Peyer's patch (tissue), 4 donors: ENCODE measurements at regions not wholly inside any gene's neighbourhood (a gene's known extent, or its start where the extent isn't known, plus 50 kb on each side); places are given as distances from the start of the nearest gene placed in this dataset.

Experiments used
- DNase-seq, 3 donors: peaks; one replicate each; pipeline ENCODE4 v3.0.0-alpha.2; 2017 to 2019
- H3K27ac ChIP-seq, 4 donors: fragments of 200-600 bp; sonication (generic); one replicate each; pipeline ENCODE4 v1.5.1; 2016 to 2019
- H3K27me3 ChIP-seq, 2 donors: fragments of 200-600 bp; sonication (generic); one replicate each; pipeline ENCODE4 v1.5.1; 2019
- H3K36me3 ChIP-seq, 3 donors: fragments of 200-600 bp; sonication (generic); one replicate each; pipeline ENCODE4 v1.5.1; 2016 to 2019
- H3K4me1 ChIP-seq, 4 donors: fragments of 200-600 bp; sonication (generic); one replicate each; pipeline ENCODE4 v1.5.1; 2016 to 2019
- H3K4me3 ChIP-seq, 4 donors: fragments of 200-600 bp; sonication (generic); 1 replicate in 3 of 4; 2 replicates in 1 of 4; pipeline ENCODE4 v1.5.1; 2016 to 2019; ENCODE audit warnings: mild to moderate bottlenecking in 1 of 4
- H3K9me3 ChIP-seq, 4 donors: fragments of 200-600 bp; sonication (generic); one replicate each; pipeline ENCODE4 v1.5.1; 2016 to 2019; ENCODE audit warnings: mild to moderate bottlenecking in 1 of 4
- POLR2A ChIP-seq, 2 donors: fragments of 450-650 bp; IDR thresholded peaks; one replicate each; pipeline ENCODE4 v1.5.1; 2017; ENCODE audit warnings: antibody characterized with exemption in 2 of 2, mild to moderate bottlenecking in 2 of 2, moderate library complexity in 2 of 2
- TF ChIP-seq, protein P1 (sequence below), 6 experiments: fragments of 450-650 bp in 4 of 6; fragments of 200-600 bp in 2 of 6; sonication (generic) in 1 of 6; IDR thresholded peaks; one replicate each; pipeline ENCODE4 v1.5.1; 2017 to 2019; ENCODE audit warnings: antibody characterized with exemption in 6 of 6, mild to moderate bottlenecking in 3 of 6, moderate library complexity in 1 of 6

GRCh38 chrY:15360471-15360870, 836.1 kb downstream of the NLGN4Y start:
- H3K9me3 ChIP-seq = no peaks in the 10 kb centered on the region
- H3K27me3 ChIP-seq = no peaks in the 10 kb centered on the region
- H3K4me3 ChIP-seq = no peak overlapping the region
- no peaks in the 10 kb centered on the region for H3K4me1 ChIP-seq
- DNase-seq = no peak
- H3K27ac ChIP-seq = no peak overlapping the region
- TF ChIP-seq, protein P1, sequence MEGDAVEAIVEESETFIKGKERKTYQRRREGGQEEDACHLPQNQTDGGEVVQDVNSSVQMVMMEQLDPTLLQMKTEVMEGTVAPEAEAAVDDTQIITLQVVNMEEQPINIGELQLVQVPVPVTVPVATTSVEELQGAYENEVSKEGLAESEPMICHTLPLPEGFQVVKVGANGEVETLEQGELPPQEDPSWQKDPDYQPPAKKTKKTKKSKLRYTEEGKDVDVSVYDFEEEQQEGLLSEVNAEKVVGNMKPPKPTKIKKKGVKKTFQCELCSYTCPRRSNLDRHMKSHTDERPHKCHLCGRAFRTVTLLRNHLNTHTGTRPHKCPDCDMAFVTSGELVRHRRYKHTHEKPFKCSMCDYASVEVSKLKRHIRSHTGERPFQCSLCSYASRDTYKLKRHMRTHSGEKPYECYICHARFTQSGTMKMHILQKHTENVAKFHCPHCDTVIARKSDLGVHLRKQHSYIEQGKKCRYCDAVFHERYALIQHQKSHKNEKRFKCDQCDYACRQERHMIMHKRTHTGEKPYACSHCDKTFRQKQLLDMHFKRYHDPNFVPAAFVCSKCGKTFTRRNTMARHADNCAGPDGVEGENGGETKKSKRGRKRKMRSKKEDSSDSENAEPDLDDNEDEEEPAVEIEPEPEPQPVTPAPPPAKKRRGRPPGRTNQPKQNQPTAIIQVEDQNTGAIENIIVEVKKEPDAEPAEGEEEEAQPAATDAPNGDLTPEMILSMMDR (IDR thresholded peaks at IDR 0.05) = no peak
- TF ChIP-seq POLR2A (IDR thresholded peaks at IDR 0.05) = no peak
- H3K36me3 ChIP-seq = no peaks in the 10 kb centered on the region

DNA sequence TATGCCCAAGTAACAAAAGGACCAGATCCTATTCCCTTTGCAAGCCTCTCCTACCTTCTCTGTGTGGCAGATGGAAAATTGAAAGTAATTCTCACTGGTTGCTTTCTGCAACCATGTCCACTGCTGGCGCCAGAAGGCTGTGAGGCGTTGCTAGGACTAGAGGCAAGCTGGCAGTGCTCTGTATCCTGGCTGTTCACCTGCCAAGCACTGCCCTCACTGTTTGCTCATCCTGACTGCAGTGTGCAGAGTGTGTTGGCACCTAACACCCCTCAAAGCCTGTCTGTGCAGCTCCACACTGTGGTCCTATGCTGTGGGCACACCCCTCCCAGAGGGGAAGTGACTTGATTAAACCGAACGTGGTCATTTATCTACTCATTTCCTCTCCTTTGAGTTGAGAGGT, 840.7 kb downstream of the NLGN4Y start:
- no peak overlapping the region for H3K4me3 ChIP-seq
- H3K27me3 ChIP-seq = no peaks in the 10 kb centered on the region
- no peak overlapping the region for H3K27ac ChIP-seq
- no peaks in the 10 kb centered on the region for H3K36me3 ChIP-seq
- H3K4me1 ChIP-seq = no peaks in the 10 kb centered on the region
- DNase-seq = no peak
- no peaks in the 10 kb centered on the region for H3K9me3 ChIP-seq
- TF ChIP-seq, protein P1 (IDR thresholded peaks at IDR 0.05) = no peak
- TF ChIP-seq POLR2A (IDR thresholded peaks at IDR 0.05) = no peak

DNA sequence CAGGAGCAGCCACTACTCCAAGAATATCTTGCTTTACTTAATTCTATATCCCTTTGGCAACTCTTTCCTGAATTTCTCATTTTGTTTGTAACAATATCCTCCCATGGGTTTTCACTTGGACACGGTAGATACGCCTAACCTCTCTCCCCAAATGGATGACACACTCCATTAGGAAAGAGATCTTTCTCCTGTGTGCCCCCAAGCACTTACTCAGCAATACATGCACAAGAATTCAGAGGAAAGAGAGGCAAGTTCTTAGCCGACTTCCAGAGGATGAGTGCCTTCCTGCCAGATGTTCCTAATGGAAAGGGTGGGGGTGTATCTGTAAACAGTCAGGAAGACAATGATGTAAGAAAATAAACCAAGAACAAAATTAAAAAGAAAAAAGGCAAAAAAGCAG, 844.5 kb downstream of the NLGN4Y start:
- no peak for TF ChIP-seq POLR2A (IDR thresholded peaks at IDR 0.05)
- TF ChIP-seq, protein P1 (IDR thresholded peaks at IDR 0.05) = no peak
- Histone ChIP-seq H3K36me3 (no peaks in the 10 kb centered on the region), H3K4me1 (no peaks in the 10 kb centered on the region), H3K27me3 (no peaks in the 10 kb centered on the region), H3K27ac (no peak overlapping the region), H3K4me3 (no peak overlapping the region), H3K9me3 (no peaks in the 10 kb centered on the region)
- no peak for DNase-seq

DNA sequence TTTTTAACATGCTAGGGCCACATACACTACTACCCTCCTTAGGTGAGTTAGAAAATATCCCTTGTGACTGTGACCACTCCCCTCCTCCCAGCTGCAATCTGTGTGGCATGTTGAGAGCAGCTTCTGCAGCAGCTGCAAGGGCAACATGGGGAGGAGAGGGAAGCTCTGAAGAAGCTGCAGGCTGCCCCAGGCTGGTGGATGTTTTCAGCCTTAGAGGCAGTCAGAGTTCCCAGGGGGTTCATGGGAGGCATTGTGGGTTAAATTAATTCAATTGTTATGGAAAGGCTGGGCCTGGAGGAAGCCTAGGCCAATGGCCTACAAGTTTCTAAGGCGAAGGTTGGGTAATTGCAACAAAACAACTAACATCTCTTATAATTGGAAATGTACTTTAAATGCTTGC, 860.8 kb downstream of the NLGN4Y start:
- no peak overlapping the region for H3K4me3 ChIP-seq
- H3K36me3 ChIP-seq = no peaks in the 10 kb centered on the region
- no peaks in the 10 kb centered on the region for H3K27me3 ChIP-seq
- no peaks in the 10 kb centered on the region for H3K4me1 ChIP-seq
- no peaks in the 10 kb centered on the region for H3K9me3 ChIP-seq
- TF ChIP-seq POLR2A (IDR thresholded peaks at IDR 0.05) = no peak
- TF ChIP-seq, protein P1 (IDR thresholded peaks at IDR 0.05) = no peak
- no peak for DNase-seq
- H3K27ac ChIP-seq = no peak overlapping the region

DNA sequence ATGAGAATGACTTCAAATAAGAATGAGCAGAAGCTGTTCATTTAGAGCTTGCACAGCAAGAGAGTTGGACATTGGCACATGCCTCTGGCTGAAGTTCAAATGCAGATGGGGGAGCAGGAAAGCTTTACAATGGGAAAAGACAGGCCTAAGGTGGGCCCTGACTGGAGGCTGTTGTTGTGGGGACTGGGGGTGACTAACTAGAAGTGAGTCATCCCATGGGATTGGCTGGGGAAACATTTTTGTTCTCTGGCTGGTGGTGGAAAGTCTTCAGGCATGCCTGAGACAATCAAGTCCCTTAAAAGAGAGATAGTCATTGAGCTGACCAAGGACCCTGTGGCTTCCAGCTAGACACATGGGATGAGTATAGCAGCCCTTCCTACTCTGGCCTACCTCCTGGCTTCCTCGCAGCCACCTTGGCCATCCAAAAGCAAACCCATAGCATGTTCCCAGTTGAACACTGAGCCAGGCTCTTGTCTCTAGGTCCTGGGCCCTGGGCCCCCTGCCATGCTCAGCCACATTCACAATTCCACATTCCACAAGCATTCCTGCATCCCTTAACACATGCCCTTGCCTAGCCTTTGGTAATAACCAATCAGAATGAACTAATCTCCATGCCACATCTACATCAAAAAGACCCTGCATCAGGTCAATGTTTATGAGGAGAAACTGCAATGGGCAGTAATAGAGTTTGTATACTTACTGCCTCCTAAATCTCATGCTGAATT, 873.4 kb downstream of the NLGN4Y start:
- Histone ChIP-seq H3K36me3 (no peaks in the 10 kb centered on the region), H3K9me3 (no peaks in the 10 kb centered on the region), H3K4me1 (no peaks in the 10 kb centered on the region), H3K27me3 (no peaks in the 10 kb centered on the region), H3K27ac (no peak overlapping the region), H3K4me3 (no peak overlapping the region)
- no peak for TF ChIP-seq POLR2A (IDR thresholded peaks at IDR 0.05)
- TF ChIP-seq, protein P1 (IDR thresholded peaks at IDR 0.05) = no peak
- DNase-seq = no peak

GRCh38 chrY:15402451-15402850, 878.1 kb downstream of the NLGN4Y start:
- no peaks in the 10 kb centered on the region for H3K27me3 ChIP-seq
- no peaks in the 10 kb centered on the region for H3K4me1 ChIP-seq
- H3K27ac ChIP-seq = no peak overlapping the region
- no peaks in the 10 kb centered on the region for H3K36me3 ChIP-seq
- no peak overlapping the region for H3K4me3 ChIP-seq
- no peaks in the 10 kb centered on the region for H3K9me3 ChIP-seq
- DNase-seq = no peak
- no peak for TF ChIP-seq POLR2A (IDR thresholded peaks at IDR 0.05)
- TF ChIP-seq, protein P1 (IDR thresholded peaks at IDR 0.05) = no peak
